Hepatocyte (in vitro differentiated cells): ENCODE measurements at regions not wholly inside any gene's neighbourhood (a gene's known extent, or its start where the extent isn't known, plus 50 kb on each side); places are given as distances from the start of the nearest gene placed in this dataset.

Experiments used
- DNase-seq: peaks from one replicate; pipeline ENCODE4 v3.0.0-alpha.2; 2016; ENCODE audit warnings: low spot score
- H2AFZ ChIP-seq: fragments of 200-600 bp; sonication (generic); 2 replicates; pipeline ENCODE4 v1.6.0; 2016; ENCODE audit warnings: antibody characterized with exemption, mild to moderate bottlenecking
- H3K27ac ChIP-seq: fragments of 200-600 bp; sonication (generic); 2 replicates; pipeline ENCODE4 v1.5.1; 2016; ENCODE audit warnings: mild to moderate bottlenecking
- H3K27me3 ChIP-seq: fragments of 200-600 bp; sonication (generic); 2 replicates; pipeline ENCODE4 v1.6.1; 2016
- H3K36me3 ChIP-seq: fragments of 200-600 bp; sonication (generic); replicated peaks from 2 replicates; pipeline ENCODE4 v1.5.1; 2016; ENCODE audit warnings: low read depth; ENCODE audit not compliant: insufficient read depth
- H3K4me1 ChIP-seq: fragments of 200-600 bp; sonication (generic); 2 replicates; pipeline ENCODE4 v1.5.1; 2016; ENCODE audit warnings: mild to moderate bottlenecking, moderate library complexity; ENCODE audit not compliant: insufficient read depth
- H3K4me2 ChIP-seq: fragments of 200-600 bp; sonication (generic); 2 replicates; pipeline ENCODE4 v1.6.0; 2016
- H3K4me3 ChIP-seq: fragments of 200-600 bp; sonication (generic); 2 replicates; pipeline ENCODE4 v1.5.1; 2016; ENCODE audit warnings: mild to moderate bottlenecking
- H3K79me2 ChIP-seq: fragments of 200-600 bp; sonication (generic); 2 replicates; pipeline ENCODE4 v1.6.0; 2017; ENCODE audit warnings: mild to moderate bottlenecking
- H3K9me2 ChIP-seq: fragments of 200-600 bp; sonication (generic); replicated peaks from 2 replicates; pipeline ENCODE4 v1.6.0; 2017; ENCODE audit warnings: mild to moderate bottlenecking; ENCODE audit not compliant: insufficient read depth
- H3K9me3 ChIP-seq: fragments of 200-600 bp; sonication (generic); 2 replicates; pipeline ENCODE4 v1.5.1; 2016; ENCODE audit warnings: low read depth, mild to moderate bottlenecking
- H4K20me1 ChIP-seq: fragments of 200-600 bp; sonication (generic); 2 replicates; pipeline ENCODE4 v1.6.0; 2016; ENCODE audit warnings: mild to moderate bottlenecking; ENCODE audit not compliant: insufficient read depth, poor library complexity, severe bottlenecking
- CTCF ChIP-seq: fragments of 200-600 bp; sonication (generic); IDR thresholded peaks from 2 replicates; pipeline ENCODE4 v1.5.1; 2016; ENCODE audit warnings: antibody characterized with exemption, mild to moderate bottlenecking; ENCODE audit not compliant: poor library complexity
- EZH2 ChIP-seq: fragments of 200-600 bp; sonication (generic); IDR thresholded peaks from 2 replicates; pipeline ENCODE4 v1.6.1; 2016; ENCODE audit warnings: antibody characterized with exemption, mild to moderate bottlenecking, borderline replicate concordance
- EZH2phosphoT487 ChIP-seq: fragments of 200-600 bp; sonication (generic); IDR thresholded peaks from one replicate; pipeline ENCODE4 v1.6.1; 2018; ENCODE audit warnings: antibody characterized with exemption, mild to moderate bottlenecking, low read depth, moderate library complexity; ENCODE audit not compliant: unreplicated experiment, severe bottlenecking
- WGBS: methylation state at CpG from one replicate; pipeline ENCODE4 v1.1.6; 2016; ENCODE audit warnings: low lambda C conversion rate; ENCODE audit errors: missing lambda C conversion rate; 5-methylcytosine and 5-hydroxymethylcytosine counted together

- no peaks in the 10 kb centered on the region for H3K9me3 ChIP-seq
- no peaks in the 10 kb centered on the region for H3K79me2 ChIP-seq
- 10% methylated on average over 7 of the region's 7 CpGs for WGBS
- no peak for DNase-seq
- no peak overlapping the region for H3K27ac ChIP-seq
- H3K4me1 ChIP-seq = no peaks in the 10 kb centered on the region
- no peaks in the 10 kb centered on the region for H3K36me3 ChIP-seq
- no peak overlapping the region for H2AFZ ChIP-seq
- no peaks in the 10 kb centered on the region for H3K9me2 ChIP-seq
- H4K20me1 ChIP-seq = no peaks in the 10 kb centered on the region
- no peaks in the 10 kb centered on the region for H3K27me3 ChIP-seq
- H3K4me2 ChIP-seq = no peak overlapping the region
- H3K4me3 ChIP-seq = no peak overlapping the region
- TF ChIP-seq EZH2 (no peak), CTCF (no peak), EZH2phosphoT487 (no peak)
Observed at GRCh38 chr16:9374061-9374460, 282.6 kb downstream of the HAPSTR1 start.

- 65% methylated on average over 5 of the region's 5 CpGs for WGBS
- Histone ChIP-seq H3K27ac (no peak overlapping the region), H3K4me2 (no peak overlapping the region), H2AFZ (no peak overlapping the region), H3K9me3 (no peaks in the 10 kb centered on the region), H3K27me3 (no peaks in the 10 kb centered on the region), H3K79me2 (no peaks in the 10 kb centered on the region), H3K9me2 (no peaks in the 10 kb centered on the region), H3K4me3 (no peak overlapping the region), H4K20me1 (no peaks in the 10 kb centered on the region), H3K4me1 (no peaks in the 10 kb centered on the region), H3K36me3 (no peaks in the 10 kb centered on the region)
- DNase-seq = no peak
- TF ChIP-seq EZH2phosphoT487 (no peak), CTCF (no peak), EZH2 (no peak)
Observed at GRCh38 chr16:9378876-9379275, 287.4 kb downstream of the HAPSTR1 start.

- Histone ChIP-seq H3K79me2 (no peaks in the 10 kb centered on the region), H3K27ac (no peak overlapping the region), H3K4me2 (no peak overlapping the region), H2AFZ (no peak overlapping the region), H3K4me1 (no peaks in the 10 kb centered on the region), H3K9me3 (no peaks in the 10 kb centered on the region), H3K36me3 (no peaks in the 10 kb centered on the region), H4K20me1 (no peaks in the 10 kb centered on the region), H3K27me3 (no peaks in the 10 kb centered on the region), H3K4me3 (no peak overlapping the region), H3K9me2 (no peaks in the 10 kb centered on the region)
- no peak for DNase-seq
- TF ChIP-seq CTCF = no peak
- no peak for TF ChIP-seq EZH2
- TF ChIP-seq EZH2phosphoT487 = no peak
- 89% methylated on average over 3 of the region's 3 CpGs for WGBS
Observed at GRCh38 chr16:9380221-9380620, 288.8 kb downstream of the HAPSTR1 start.

- H3K4me2 ChIP-seq = no peak overlapping the region
- H2AFZ ChIP-seq = no peak overlapping the region
- H3K79me2 ChIP-seq = no peaks in the 10 kb centered on the region
- H3K4me3 ChIP-seq = no peak overlapping the region
- no peaks in the 10 kb centered on the region for H3K36me3 ChIP-seq
- H4K20me1 ChIP-seq = no peaks in the 10 kb centered on the region
- no peak for TF ChIP-seq EZH2
- no peak for TF ChIP-seq CTCF
- TF ChIP-seq EZH2phosphoT487 = no peak
- no peaks in the 10 kb centered on the region for H3K4me1 ChIP-seq
- no peaks in the 10 kb centered on the region for H3K27me3 ChIP-seq
- H3K27ac ChIP-seq = no peak overlapping the region
- WGBS = 85% methylated on average over 6 of the region's 6 CpGs
- no peaks in the 10 kb centered on the region for H3K9me2 ChIP-seq
- no peaks in the 10 kb centered on the region for H3K9me3 ChIP-seq
- no peak for DNase-seq
Observed at GRCh38 chr16:9381399-9381798, 290.0 kb downstream of the HAPSTR1 start.
